SK-N-MC (cell line): ENCODE measurements at regions not wholly inside any gene's neighbourhood (a gene's known extent, or its start where the extent isn't known, plus 50 kb on each side); places are given as distances from the start of the nearest gene placed in this dataset.

Experiments used
- EZH2 ChIP-seq: fragments of 200-600 bp; sonication (generic); IDR thresholded peaks from one replicate; pipeline ENCODE4 v1.6.1; 2017; ENCODE audit warnings: antibody characterized with exemption
- POLR2AphosphoS5 ChIP-seq: IDR thresholded peaks from 2 replicates; pipeline ENCODE4 v1.6.1; 2012; ENCODE audit warnings: mild to moderate bottlenecking, low read depth, low read length, borderline replicate concordance

DNA sequence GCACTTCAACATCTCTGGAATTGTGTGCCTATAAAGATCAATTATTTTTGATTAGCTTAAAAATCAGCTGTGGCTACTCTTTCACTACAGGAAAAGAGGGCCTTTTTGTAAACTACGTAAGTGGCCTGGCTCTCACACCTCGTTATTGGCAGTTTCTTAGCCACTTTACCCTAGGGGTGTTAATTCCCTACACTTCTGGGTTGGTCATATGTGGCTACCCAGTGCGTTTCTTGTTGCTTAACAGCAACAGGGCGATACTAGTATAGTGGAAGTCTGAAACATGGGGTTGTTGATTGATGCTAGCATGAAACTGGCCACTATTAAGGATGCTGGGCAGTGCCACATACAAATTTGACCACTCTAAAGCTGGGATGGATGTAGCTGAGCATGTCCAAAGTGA lies 174.7 kb upstream of the CDH12 start:
- TF ChIP-seq POLR2AphosphoS5 (no peak), EZH2 (no peak)
